GM06990 (cell line): ENCODE measurements at regions not wholly inside any gene's neighbourhood (a gene's known extent, or its start where the extent isn't known, plus 50 kb on each side); places are given as distances from the start of the nearest gene placed in this dataset.
"Not testable (repeated sequence)": the region's sequence is repeated elsewhere in the genome, so short reads cannot be mapped to it uniquely, and the experiment has no call there.

Source experiments
- DNase-seq: peaks from one replicate; pipeline ENCODE4 v3.0.0-alpha.2; 2011; ENCODE audit not compliant: insufficient read length; ENCODE audit errors: extremely low read depth
- H3K27me3 ChIP-seq: replicated peaks from 2 replicates; pipeline ENCODE4 v1.6.0; 2011; ENCODE audit warnings: low read length; ENCODE audit not compliant: control insufficient read depth, insufficient read depth
- H3K36me3 ChIP-seq: 2 replicates; pipeline ENCODE4 v1.5.1; 2011; ENCODE audit warnings: low read length; ENCODE audit not compliant: control insufficient read depth, insufficient read depth
- H3K4me3 ChIP-seq: replicated peaks from 2 replicates; pipeline ENCODE4 v1.5.1; 2011; ENCODE audit warnings: low read depth, mild to moderate bottlenecking, control low read depth, low read length

DNA sequence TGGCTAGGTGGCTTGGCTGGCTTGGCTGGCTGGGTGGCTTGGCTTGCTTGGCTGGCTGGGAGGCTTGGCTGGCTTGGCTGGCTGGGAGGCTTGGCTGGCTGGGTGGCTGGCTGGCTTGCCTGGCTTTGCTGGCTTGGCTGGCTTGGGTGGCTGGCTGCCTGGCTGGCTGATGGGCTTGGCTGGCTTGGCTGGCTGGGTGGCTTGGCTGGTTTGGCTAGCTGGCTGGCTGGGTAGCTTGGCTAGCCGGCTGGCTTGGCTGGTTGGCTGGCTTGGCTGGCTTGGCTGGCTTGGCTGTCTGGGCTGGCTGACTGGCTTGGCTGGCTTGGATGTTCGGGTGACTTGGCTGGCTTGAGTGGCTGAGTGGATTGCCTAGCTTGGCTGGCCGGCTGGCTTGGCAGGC is 2829.1 kb downstream of the RPIA start:
- H3K27me3 ChIP-seq, H3K4me3 ChIP-seq: not testable (repeated sequence)

DNA sequence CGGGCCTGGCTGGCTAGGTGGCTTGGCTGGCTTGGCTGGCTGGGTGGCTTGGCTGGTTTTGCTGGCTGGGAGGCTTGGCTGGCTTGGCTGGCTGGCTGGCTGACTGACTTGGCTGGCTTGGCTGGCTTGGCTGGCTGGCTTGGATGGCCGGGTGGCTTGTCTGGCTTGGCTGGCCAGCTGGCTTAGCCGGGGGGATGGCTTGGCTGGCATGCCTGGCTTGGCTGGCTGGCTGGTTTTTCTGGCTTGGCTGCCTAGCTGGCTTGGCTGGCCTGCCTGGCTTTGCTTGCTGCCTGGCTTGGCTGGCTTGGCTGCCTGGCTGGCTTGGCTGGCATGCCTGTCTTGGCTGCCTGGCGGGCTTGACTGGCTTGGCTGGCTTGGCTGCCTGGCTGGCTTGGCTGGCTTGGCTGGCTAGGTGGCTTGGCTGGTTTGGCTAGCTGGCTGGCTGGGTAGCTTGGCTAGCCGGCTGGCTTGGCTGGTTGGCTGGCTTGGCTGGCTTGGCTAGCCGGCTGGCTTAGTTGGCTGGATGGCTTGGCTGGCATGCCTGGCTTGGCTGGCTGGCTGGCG is 2829.6 kb downstream of the RPIA start:
- not testable (repeated sequence) for H3K4me3 ChIP-seq, H3K36me3 ChIP-seq, DNase-seq, H3K27me3 ChIP-seq

More for the DNA sequence above, 2829.1 kb downstream of the RPIA start:
- not testable (repeated sequence) for DNase-seq, H3K36me3 ChIP-seq

DNA sequence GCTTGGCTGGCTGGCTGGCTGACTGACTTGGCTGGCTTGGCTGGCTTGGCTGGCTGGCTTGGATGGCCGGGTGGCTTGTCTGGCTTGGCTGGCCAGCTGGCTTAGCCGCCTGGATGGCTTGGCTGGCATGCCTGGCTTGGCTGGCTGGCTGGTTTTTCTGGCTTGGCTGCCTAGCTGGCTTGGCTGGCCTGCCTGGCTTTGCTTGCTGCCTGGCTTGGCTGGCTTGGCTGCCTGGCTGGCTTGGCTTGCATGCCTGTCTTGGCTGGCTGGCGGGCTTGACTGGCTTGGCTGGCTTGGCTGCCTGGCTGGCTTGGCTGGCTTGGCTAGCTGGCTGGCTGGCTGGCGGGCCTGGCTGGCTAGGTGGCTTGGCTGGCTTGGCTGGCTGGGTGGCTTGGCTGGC is 2830.5 kb downstream of the RPIA start:
- not testable (repeated sequence) for H3K4me3 ChIP-seq, H3K36me3 ChIP-seq, DNase-seq, H3K27me3 ChIP-seq

- H3K4me3 ChIP-seq, DNase-seq, H3K27me3 ChIP-seq: not testable (repeated sequence)
Measured at GRCh38 chr2:91522877-91523276, 2831.4 kb downstream of the RPIA start.

DNA sequence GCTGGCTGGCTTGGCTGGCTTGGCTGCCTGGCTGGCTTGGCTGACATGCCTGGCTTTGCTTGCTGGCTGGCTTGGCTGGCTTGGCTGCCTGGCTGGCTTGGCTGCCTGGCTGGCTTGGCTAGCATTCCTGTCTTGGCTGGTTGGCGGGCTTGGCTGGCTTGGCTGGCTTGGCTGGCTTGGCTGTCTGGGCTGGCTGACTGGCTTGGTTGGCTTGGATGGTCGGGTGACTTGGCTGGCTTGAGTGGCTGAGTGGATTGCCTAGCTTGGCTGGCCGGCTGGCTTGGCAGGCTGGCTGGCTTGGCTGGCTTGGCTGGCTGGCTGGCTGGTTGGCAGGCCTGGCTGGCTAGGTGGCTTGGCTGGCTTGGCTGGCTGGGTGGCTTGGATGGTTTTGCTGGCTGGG is 2832.3 kb downstream of the RPIA start:
- not testable (repeated sequence) for H3K27me3 ChIP-seq, H3K4me3 ChIP-seq, DNase-seq, H3K36me3 ChIP-seq

More at GRCh38 chr2:91522877-91523276, 2831.4 kb downstream of the RPIA start:
- H3K36me3 ChIP-seq = not testable (repeated sequence)

DNA sequence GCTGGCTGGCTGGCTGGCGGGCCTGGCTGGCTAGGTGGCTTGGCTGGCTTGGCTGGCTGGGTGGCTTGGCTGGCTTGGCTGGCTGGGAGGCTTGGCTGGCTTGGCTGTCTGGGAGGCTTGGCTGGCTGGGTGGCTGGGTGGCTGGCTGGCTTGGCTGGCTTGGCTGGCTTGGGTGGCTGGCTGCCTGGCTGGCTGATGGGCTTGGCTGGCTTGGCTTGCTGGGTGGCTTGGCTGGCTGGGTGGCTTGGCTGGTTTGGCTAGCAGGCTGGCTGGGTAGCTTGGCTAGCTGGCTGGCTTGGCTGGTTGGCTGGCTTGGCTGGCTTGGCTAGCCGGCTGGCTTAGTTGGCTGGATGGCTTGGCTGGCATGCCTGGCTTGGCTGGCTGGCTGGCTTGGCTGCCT is 2834.1 kb downstream of the RPIA start:
- not testable (repeated sequence) for DNase-seq, H3K4me3 ChIP-seq, H3K27me3 ChIP-seq, H3K36me3 ChIP-seq

GRCh38 chr2:91526083-91526482 is 2834.6 kb downstream of the RPIA start:
- not testable (repeated sequence) for H3K27me3 ChIP-seq, H3K36me3 ChIP-seq, H3K4me3 ChIP-seq, DNase-seq

GRCh38 chr2:91527056-91527455 is 2835.6 kb downstream of the RPIA start:
- DNase-seq, H3K36me3 ChIP-seq, H3K4me3 ChIP-seq, H3K27me3 ChIP-seq: not testable (repeated sequence)

GRCh38 chr2:91527491-91528031 is 2836.1 kb downstream of the RPIA start:
- not testable (repeated sequence) for H3K36me3 ChIP-seq, H3K4me3 ChIP-seq, DNase-seq, H3K27me3 ChIP-seq

- not testable (repeated sequence) for H3K36me3 ChIP-seq, DNase-seq, H3K4me3 ChIP-seq, H3K27me3 ChIP-seq
Measured at GRCh38 chr2:91528361-91528760, 2836.9 kb downstream of the RPIA start.

DNA sequence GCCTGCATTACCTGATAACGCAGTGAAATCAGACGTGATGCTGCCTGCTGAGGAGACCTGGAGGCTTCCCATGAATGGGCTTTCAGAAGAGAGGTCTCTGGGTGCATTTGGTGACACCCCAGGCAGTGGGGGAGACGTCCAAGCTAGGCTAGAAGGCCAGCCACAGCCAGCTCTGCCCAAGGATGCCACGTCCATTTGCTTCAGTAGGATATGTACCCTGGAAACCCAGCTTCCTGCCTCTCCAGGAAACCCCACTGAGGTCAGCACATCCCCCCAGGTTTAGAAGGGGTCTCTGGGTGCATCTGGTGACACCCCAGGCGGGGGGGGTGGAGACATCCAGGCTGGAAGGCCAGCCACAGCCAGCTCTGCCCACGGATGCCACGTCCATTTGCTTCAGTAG is 2844.6 kb downstream of the RPIA start:
- H3K4me3 ChIP-seq, H3K27me3 ChIP-seq, DNase-seq, H3K36me3 ChIP-seq: not testable (repeated sequence)

DNA sequence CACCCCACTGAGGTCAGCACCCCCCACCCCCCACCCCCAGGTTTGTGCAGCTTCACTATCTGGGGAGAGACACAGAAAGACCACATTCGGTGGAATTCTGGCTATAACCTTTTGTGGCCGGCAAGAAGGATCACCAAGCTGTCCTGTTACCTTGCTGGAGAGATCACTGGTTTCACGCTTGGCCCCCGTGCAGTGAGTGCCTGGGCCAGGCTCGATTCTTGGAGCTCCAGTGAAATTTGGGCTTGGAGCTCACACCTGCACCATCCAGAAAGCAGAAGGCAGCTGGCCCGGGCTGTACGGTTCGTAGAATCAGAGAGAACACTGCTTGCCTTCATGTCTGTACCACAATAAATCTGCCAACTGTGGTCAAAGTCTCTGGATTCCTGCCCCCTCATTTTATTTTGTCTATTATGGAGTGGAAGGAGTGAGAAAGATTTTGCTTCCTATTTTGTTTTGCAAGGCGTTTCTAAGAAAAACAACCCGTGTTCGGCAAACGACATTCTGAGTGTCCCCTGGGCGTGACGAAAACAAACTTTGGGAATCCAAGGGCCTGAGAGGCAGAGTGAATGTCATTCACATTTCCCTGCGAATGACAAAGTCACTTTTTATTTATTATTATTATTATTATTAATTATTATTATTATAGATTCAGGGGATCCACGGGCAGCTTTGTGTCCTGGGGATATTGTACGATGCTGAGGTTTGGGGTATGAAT is 2845.2 kb downstream of the RPIA start:
- not testable (repeated sequence) for DNase-seq, H3K27me3 ChIP-seq, H3K4me3 ChIP-seq, H3K36me3 ChIP-seq

DNA sequence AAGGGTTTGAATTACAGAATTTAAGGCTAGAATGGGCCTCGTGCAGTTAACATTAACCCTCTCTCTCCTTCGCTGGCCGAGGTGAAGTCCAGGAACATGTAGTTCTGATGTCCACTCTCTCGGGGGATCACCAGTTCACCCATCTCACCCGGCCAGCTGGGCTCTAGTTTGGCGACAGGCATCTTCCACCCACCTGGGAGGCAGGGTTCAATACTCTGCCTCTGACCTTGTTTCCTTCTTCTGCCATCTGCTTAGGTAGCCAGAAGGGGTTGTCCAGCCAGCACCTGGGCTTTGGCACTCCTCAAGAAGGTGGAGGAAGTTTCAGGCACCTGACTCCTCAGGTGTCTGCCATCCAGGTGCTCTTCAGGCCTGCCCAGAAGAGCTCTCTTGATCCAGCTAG is 2857.8 kb downstream of the RPIA start:
- H3K27me3 ChIP-seq, DNase-seq, H3K4me3 ChIP-seq, H3K36me3 ChIP-seq: not testable (repeated sequence)

- H3K27me3 ChIP-seq, H3K4me3 ChIP-seq, DNase-seq, H3K36me3 ChIP-seq: not testable (repeated sequence)
Measured at GRCh38 chr2:91558234-91558633, 2866.8 kb downstream of the RPIA start.

DNA sequence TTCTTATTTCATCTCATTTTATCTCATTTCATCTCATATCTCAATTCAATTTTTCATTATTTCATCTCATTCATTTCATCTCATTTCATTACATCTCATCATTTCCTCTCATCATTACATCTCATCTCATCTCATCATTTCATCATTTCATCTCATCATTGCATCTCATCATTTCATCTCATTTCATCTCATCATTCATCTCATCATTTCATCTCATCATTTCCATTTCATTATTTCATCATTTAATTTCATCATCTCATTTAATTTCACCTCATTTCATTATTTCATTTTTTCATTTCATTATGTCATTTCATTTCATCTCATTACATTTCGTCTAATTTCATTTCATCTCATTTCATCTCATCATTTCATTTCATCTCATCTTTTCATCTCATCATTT is 2867.8 kb downstream of the RPIA start:
- not testable (repeated sequence) for H3K4me3 ChIP-seq, H3K27me3 ChIP-seq, DNase-seq, H3K36me3 ChIP-seq
